PC-3 (cell line): ENCODE measurements at regions not wholly inside any gene's neighbourhood (a gene's known extent, or its start where the extent isn't known, plus 50 kb on each side); places are given as distances from the start of the nearest gene placed in this dataset.

Source experiments
- ATAC-seq: fragments of 200-7000 bp; cut with Tn5 transposase; 2 replicates; pipeline ENCODE4 v1.9.1; 2020; ENCODE audit warnings: mild to moderate bottlenecking, moderate library complexity
- BruUV-seq: library from RNA; stranded (reverse); fragments of 400-500 nt; replicated peaks from 2 replicates; lab custom pipeline; 2021; lab: Mats Ljungman, UMichigan
- CTCF ChIA-PET: fragments of 300-600 bp; sonication (Branson Sonifier 250); formaldehyde crosslinking; loops from one replicate; lab custom pipeline; 2022; ENCODE audit warnings: antibody characterized with exemption; lab: Charles Lee
- POLR2A ChIA-PET: fragments of 300-600 bp; sonication (Branson Sonifier 250); formaldehyde crosslinking; loops from one replicate; lab custom pipeline; 2022; ENCODE audit warnings: antibody characterized with exemption; ENCODE audit not compliant: unreplicated experiment; lab: Charles Lee
- DNase-seq: peaks from one replicate; pipeline ENCODE4 v3.0.0-alpha.2; 2015
- H2AFZ ChIP-seq: fragments of 300-600 bp; sonication (generic); 2 replicates; pipeline ENCODE4 v1.6.0; 2016; ENCODE audit warnings: antibody characterized with exemption, low read length
- H3F3A ChIP-seq: fragments of 300-600 bp; sonication (generic); one replicate; pipeline ENCODE4 v1.6.0; 2017; ENCODE audit warnings: antibody characterized with exemption, low read length, control low read depth, mild to moderate bottlenecking; ENCODE audit not compliant: unreplicated experiment
- H3K27ac ChIP-seq: fragments of 300-600 bp; sonication (generic); 2 replicates; pipeline ENCODE4 v1.5.1; 2016; ENCODE audit warnings: mild to moderate bottlenecking, low read length
- H3K27me3 ChIP-seq: fragments of 300-600 bp; sonication (generic); 2 replicates; pipeline ENCODE4 v1.6.1; 2016; ENCODE audit warnings: low read length, mixed read lengths
- H3K36me3 ChIP-seq: fragments of 300-600 bp; sonication (generic); 2 replicates; pipeline ENCODE4 v1.6.1; 2016; ENCODE audit warnings: low read depth, mixed run types, low read length, mixed read lengths
- H3K4me1 ChIP-seq: fragments of 300-600 bp; sonication (generic); 2 replicates; pipeline ENCODE4 v1.5.1; 2016; ENCODE audit warnings: low read length; ENCODE audit not compliant: insufficient read depth
- H3K4me2 ChIP-seq: fragments of 300-600 bp; sonication (generic); 2 replicates; pipeline ENCODE4 v1.6.0; 2016; ENCODE audit warnings: low read length
- H3K4me3 ChIP-seq: fragments of 300-600 bp; sonication (generic); 2 replicates; pipeline ENCODE4 v1.5.1; 2016; ENCODE audit warnings: mild to moderate bottlenecking, low read length, mixed read lengths
- H3K79me2 ChIP-seq: fragments of 300-600 bp; sonication (generic); 2 replicates; pipeline ENCODE4 v1.6.1; 2017; ENCODE audit warnings: low read length, mixed read lengths
- H3K9ac ChIP-seq: fragments of 300-600 bp; sonication (generic); 2 replicates; pipeline ENCODE4 v1.6.0; 2016; ENCODE audit warnings: mild to moderate bottlenecking, low read length
- H3K9me2 ChIP-seq: fragments of 300-600 bp; sonication (generic); replicated peaks from 2 replicates; pipeline ENCODE4 v1.6.1; 2016; ENCODE audit warnings: mixed run types, low read length, mixed read lengths
- H3K9me3 ChIP-seq: fragments of 300-600 bp; sonication (generic); 2 replicates; pipeline ENCODE4 v1.6.1; 2016; ENCODE audit warnings: low read length, mixed read lengths
- H4K20me1 ChIP-seq: fragments of 300-600 bp; sonication (generic); 2 replicates; pipeline ENCODE4 v1.6.1; 2016; ENCODE audit warnings: low read length, mixed read lengths
- CTCF ChIP-seq: fragments of 300-600 bp; sonication (generic); conservative IDR thresholded peaks from 2 replicates; pipeline ENCODE4 v1.5.1; 2017; ENCODE audit warnings: antibody characterized with exemption, low read depth, mild to moderate bottlenecking, low read length
- EZH2 ChIP-seq: fragments of 300-600 bp; sonication (generic); IDR thresholded peaks from one replicate; pipeline ENCODE4 v1.6.1; 2017; ENCODE audit warnings: antibody characterized with exemption, mild to moderate bottlenecking, low read length; ENCODE audit not compliant: unreplicated experiment
- EZH2phosphoT487 ChIP-seq: fragments of 300-600 bp; sonication (generic); IDR thresholded peaks from 2 replicates; pipeline ENCODE4 v1.6.1; 2018; ENCODE audit warnings: mild to moderate bottlenecking, antibody characterized with exemption, low read length, borderline replicate concordance
- intact Hi-C: fragments of 100-400 bp; cut with micrococcal nuclease; formaldehyde crosslinking; loops from 2 replicates; pipeline ENCODE4 v1.9.0; 2023

DNA sequence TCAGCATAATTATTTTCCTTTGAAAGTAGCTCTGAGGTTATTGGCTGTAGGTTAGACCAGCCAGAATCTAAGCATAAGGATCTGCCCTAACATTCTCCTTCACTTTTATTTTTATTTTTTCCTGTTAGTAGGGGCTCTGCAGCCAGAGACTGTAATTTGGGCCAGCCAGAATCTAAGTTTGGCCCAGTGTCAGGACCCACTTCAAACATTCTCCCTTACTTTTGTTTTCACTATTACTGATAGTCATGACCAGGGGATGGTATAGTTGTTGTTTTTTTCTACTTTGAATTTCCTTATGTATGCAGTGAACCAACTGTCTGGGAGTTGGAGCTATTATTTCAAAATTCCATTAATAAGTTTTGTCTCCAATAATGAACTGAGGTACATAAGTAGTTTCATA, 121.0 kb upstream of the MBNL1 start:
- no peak overlapping the region for H3K4me3 ChIP-seq
- no TSS peak for BruUV-seq
- ChIA-PET CTCF (no interaction called here), POLR2A (interaction anchor here (0.6 kb wide), 1 partner anchor 1264 kb away, joined by 5 read pairs; no protein-coding TSS in a partner anchor)
- TF ChIP-seq CTCF (no peak), EZH2 (no peak), EZH2phosphoT487 (no peak)
- ATAC-seq (no peak), DNase-seq (no peak)
- no peaks in the 10 kb centered on the region for H3K79me2 ChIP-seq
- H3K4me2 ChIP-seq: no peak overlapping the region
- H3K27ac ChIP-seq: no peak overlapping the region
- H3K36me3 ChIP-seq: no peaks in the 10 kb centered on the region
- no peak overlapping the region for H2AFZ ChIP-seq
- H3K27me3 ChIP-seq: no peaks in the 10 kb centered on the region
- no peak overlapping the region for H3K9ac ChIP-seq
- no peaks in the 10 kb centered on the region for H3K9me2 ChIP-seq
- H3F3A ChIP-seq: no peaks in the 10 kb centered on the region
- no peaks in the 10 kb centered on the region for H3K9me3 ChIP-seq
- intact Hi-C loops: no loop called here
- H4K20me1 ChIP-seq: no peaks in the 10 kb centered on the region
- peaks cover 19% of the 10 kb centered on the region for H3K4me1 ChIP-seq

GRCh38 chr3:152148579-152148978, 120.2 kb upstream of the MBNL1 start:
- Histone ChIP-seq H3K27me3 (no peaks in the 10 kb centered on the region), H3F3A (no peaks in the 10 kb centered on the region), H3K4me1 (peaks cover 19% of the 10 kb centered on the region), H3K4me3 (no peak overlapping the region), H3K9me3 (no peaks in the 10 kb centered on the region), H3K79me2 (no peaks in the 10 kb centered on the region), H3K9ac (no peak overlapping the region), H3K27ac (no peak overlapping the region), H4K20me1 (no peaks in the 10 kb centered on the region), H3K4me2 (no peak overlapping the region), H3K9me2 (no peaks in the 10 kb centered on the region), H2AFZ (no peak overlapping the region), H3K36me3 (no peaks in the 10 kb centered on the region)
- ChIA-PET CTCF (interaction anchor here (0.6 kb wide), 1 partner anchor 130 kb away, joined by 3 read pairs; no protein-coding TSS in a partner anchor), POLR2A (no interaction called here)
- intact Hi-C loops: no loop called here
- DNase-seq (no peak), ATAC-seq (no peak)
- BruUV-seq: no TSS peak
- no peak for TF ChIP-seq CTCF

DNA sequence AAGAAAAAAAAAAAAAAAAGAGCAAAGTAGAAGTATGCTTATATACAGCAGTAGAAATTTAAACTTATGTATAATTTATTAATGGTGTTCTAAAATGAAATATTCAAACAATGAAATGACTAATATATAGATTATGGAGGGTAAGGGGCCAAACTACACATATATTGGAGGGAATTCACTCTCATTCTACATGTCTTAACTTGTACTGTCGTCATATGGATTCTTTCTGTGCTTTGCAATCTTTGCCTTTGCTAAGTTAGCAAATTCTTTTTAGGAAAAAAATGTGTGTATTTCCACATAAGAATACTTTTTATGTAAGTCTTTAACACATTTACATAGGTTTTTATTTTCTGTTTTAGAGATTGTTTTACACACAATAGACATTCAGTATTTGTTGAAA, 118.9 kb upstream of the MBNL1 start:
- intact Hi-C loops: no loop called here
- no peak overlapping the region for H3K9ac ChIP-seq
- no peaks in the 10 kb centered on the region for H3K36me3 ChIP-seq
- H3K9me2 ChIP-seq: no peaks in the 10 kb centered on the region
- CTCF ChIA-PET: no interaction called here
- no peak overlapping the region for H2AFZ ChIP-seq
- H4K20me1 ChIP-seq: no peaks in the 10 kb centered on the region
- no peaks in the 10 kb centered on the region for H3K27me3 ChIP-seq
- BruUV-seq: no TSS peak
- no peak for TF ChIP-seq EZH2
- no peak for TF ChIP-seq CTCF
- TF ChIP-seq EZH2phosphoT487: no peak
- H3K4me2 ChIP-seq: peak overlapping the region; percentile 66; the same call in 1 of the 2 replicates
- ATAC-seq (no peak), DNase-seq (no peak)
- peaks cover 19% of the 10 kb centered on the region for H3K4me1 ChIP-seq
- no peak overlapping the region for H3K4me3 ChIP-seq
- no peaks in the 10 kb centered on the region for H3K9me3 ChIP-seq
- H3K27ac ChIP-seq: no peak overlapping the region
- no peaks in the 10 kb centered on the region for H3K79me2 ChIP-seq
- POLR2A ChIA-PET: no interaction called here
- H3F3A ChIP-seq: no peaks in the 10 kb centered on the region
